Ishikawa (cell line): ENCODE measurements at regions not wholly inside any gene's neighbourhood (a gene's known extent, or its start where the extent isn't known, plus 50 kb on each side); places are given as distances from the start of the nearest gene placed in this dataset.

Experiments
- RAD21 ChIP-seq: IDR thresholded peaks from 2 replicates; pipeline ENCODE4 v1.6.1; 2012; ENCODE audit warnings: low read depth
- TAF1 ChIP-seq: IDR thresholded peaks from 2 replicates; pipeline ENCODE4 v1.6.1; 2012; ENCODE audit warnings: low read depth, mild to moderate bottlenecking
- TCF12 ChIP-seq: IDR thresholded peaks from 2 replicates; pipeline ENCODE4 v1.6.1; 2012; ENCODE audit warnings: low read depth
- TEAD4 ChIP-seq: IDR thresholded peaks from 2 replicates; pipeline ENCODE4 v1.6.1; 2012
- YY1 ChIP-seq: IDR thresholded peaks from 2 replicates; pipeline ENCODE4 v1.6.1; 2012; ENCODE audit warnings: low read depth
- TF ChIP-seq, protein P1 (sequence below): IDR thresholded peaks from 2 replicates; pipeline ENCODE4 v1.6.1; 2012

DNA sequence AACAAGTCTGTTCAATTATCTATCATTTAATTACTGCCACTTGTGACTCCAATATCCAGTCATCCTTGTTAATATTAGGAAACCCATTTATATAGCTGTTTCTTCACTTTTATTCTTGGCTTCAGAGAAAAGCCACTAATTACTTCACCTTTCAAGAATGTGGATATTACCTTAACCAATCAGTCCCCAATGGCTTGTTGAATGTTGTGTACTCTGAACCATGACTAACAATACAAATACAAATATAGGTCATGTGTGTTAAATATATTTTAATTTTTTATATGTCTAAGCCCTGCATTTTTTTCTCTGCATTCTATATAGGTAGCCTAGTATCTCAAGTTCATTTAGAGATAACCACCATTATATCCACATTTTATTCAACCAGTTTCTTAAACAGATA is 1513.4 kb upstream of the AGA start:
- TF ChIP-seq, protein P1, sequence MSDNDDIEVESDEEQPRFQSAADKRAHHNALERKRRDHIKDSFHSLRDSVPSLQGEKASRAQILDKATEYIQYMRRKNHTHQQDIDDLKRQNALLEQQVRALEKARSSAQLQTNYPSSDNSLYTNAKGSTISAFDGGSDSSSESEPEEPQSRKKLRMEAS, result no peak
- TF ChIP-seq TAF1, result no peak
- TF ChIP-seq TEAD4, result no peak
- no peak for TF ChIP-seq YY1
- TF ChIP-seq TCF12, result no peak
- no peak for TF ChIP-seq RAD21
